GM03348 (cell line): ENCODE measurements at regions not wholly inside any gene's neighbourhood (a gene's known extent, or its start where the extent isn't known, plus 50 kb on each side); places are given as distances from the start of the nearest gene placed in this dataset.

Experiments used
- DNase-seq: peaks from one replicate; pipeline ENCODE4 v3.0.0; 2012; ENCODE audit warnings: low spot score

DNA sequence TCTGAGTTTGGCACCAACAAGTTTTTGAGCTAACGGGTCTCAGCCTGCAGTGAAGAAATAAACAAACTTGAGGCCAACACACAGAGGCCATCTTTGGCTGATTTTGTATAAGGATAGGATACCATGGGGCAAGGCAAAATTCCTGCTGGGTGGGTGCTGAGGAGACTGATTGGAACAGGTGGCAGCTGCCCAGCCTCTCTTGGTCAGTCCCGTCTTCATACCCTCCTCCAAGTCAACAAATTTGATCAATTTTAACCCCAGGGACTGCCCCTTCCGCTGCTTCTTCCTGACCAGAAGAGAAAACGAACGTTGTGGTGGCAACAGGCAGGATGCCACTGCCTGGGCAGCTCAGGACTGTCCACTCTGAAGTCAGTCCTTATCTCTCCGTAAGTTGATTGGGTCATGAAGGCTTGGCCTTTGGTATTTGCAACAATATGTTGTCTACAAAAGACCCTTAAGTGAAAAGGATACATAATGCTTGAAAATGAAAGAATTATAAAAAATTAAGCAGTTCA, 139.3 kb downstream of the SPP2 start:
- DNase-seq = no peak

DNA sequence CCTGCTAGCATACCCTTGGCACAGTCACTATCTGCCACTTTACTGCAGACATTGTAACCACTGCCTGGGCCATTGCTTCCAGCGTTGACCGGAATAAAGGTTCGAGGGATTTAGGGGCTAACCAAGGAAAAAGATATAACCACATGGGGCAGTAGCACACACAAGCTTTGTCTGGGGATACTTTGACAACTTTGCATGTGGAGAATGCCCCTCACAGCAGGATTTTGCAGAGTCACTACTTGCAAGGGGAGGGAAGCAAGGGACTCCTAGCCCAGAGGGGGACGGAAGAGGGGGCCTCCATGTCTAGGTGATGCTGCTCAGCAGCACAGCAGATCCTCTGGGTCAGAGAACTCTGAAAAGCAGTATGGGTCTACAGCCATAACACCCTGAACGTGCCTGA, 138.7 kb downstream of the SPP2 start:
- no peak for DNase-seq

DNA sequence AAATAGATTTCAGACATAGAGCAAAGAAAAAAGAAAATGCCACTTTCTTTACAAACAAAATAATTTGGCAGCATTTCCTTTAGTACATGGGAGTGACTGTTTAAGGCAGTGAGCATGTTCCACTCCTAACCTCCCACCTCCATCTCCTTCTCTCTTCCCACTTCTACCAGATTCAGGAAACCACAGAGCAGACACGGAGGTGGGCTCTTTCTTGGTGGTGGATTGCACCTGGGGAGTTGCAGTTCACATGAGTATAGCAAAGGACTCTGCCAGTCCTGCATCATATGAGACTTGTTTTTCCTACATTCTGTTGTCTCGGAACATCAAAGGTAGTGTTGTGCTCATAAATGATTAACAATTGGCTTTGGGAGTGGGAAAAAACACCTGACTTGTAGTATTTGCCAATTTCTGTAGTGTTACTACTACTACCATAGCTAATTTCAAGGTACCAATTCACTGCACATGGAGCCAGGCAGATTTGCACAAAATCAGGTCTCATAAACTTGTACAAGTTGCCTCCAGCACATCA, 137.2 kb downstream of the SPP2 start:
- DNase-seq = no peak

DNA sequence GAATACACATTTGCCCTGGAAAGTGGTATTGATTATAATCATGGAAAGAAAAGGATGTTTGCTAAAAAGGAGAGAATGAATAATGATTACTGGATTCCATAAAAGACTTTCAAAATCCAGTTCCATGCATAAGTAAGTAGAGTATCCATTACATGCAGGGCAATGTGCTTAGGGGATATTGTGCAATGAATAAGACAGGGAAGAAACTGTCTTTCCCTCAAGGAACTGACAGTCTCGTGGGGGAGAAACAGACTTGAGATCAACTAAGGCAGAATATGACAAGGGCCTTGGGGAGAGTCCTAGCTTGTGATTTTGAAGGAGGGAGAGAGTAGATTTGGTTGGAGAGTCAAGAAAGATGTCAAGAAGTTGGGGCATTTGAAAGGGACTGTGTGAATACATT, 130.6 kb downstream of the SPP2 start:
- DNase-seq = no peak

DNA sequence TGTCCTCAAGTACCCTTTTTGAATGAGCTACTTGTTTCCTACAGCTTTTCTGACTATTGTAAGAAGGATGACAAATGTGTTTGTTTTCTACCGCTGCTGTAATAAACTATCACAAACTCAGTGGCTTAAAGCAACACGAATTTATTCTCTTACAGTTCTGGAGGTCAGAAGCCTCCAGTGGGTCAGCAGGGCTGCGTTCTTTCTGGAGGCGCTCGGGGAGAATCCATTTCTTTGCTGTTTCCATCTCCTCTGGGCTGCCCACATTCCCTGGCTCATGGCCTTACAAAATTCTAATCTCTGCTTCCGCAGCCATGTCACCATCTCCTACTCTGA, 128.5 kb downstream of the SPP2 start:
- DNase-seq = no peak

DNA sequence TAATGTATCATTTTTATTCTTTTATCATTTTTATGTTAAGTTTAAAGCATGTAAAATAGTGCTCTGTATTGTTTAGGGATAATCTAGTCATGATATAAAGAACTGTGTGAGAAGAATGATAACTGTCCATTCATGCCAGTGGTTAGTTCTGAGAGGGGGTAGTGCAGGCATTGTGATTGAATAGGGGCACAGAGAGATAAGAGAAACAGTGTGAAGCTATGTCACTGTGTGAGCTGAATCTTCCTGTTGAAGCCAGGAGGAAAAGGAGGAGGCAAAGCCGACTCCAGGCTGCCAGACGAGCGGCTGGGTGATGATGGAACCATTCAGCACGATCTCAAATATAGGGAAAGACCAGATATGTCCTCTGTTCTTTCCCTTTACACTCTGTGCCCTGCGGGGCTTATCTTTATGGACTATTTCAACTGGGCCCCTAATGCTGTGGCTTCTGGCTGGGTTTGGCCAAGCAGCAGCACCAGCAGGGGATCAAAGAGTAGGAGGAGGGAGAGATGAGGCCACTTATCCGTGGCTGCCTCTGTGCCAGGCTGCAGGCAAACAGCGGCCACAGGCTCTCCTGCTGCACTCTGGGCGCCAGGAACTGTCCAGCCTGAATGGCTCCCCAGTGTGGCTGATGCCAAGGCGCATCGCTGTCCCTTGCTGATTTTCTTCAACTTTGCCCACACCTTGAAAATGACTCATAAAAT, 128.0 kb downstream of the SPP2 start:
- no peak for DNase-seq

DNA sequence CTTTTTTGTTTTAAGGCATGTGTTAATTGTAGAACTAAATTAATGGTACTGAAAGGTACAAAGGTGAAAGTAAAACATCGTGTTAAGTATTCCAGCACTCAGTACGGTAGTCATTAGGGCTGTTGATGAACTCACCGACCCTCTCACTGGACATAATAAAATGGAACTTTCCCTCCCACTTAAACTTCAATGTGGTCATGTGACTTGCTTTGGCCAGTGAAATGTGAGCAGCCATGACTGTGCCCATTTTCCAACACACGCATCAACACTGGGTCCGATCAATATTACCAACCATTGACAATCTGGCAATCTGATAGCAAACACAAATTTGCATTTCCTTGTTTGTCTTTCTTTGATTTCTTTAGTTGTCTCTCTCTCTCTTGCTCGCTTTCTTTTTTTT, 125.1 kb downstream of the SPP2 start:
- DNase-seq = no peak

DNA sequence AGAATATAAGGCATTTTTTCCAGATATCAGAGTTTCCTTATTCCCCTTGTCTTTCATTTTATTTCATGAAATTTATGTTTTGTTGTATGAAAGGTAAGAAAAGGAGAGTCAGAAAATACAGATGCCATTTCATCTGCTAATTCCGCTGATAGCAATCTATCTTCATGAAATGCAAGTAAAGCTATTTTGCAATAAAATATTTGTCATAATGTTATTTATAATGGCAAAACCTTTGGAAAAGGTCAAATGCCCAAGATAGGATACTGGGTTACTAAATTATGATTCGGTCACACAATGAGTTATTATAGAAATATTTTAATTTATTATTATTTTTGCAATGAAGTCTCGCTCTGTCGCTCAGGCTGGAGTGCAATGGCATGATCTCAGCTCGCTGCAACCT, 124.2 kb downstream of the SPP2 start:
- DNase-seq = no peak

DNA sequence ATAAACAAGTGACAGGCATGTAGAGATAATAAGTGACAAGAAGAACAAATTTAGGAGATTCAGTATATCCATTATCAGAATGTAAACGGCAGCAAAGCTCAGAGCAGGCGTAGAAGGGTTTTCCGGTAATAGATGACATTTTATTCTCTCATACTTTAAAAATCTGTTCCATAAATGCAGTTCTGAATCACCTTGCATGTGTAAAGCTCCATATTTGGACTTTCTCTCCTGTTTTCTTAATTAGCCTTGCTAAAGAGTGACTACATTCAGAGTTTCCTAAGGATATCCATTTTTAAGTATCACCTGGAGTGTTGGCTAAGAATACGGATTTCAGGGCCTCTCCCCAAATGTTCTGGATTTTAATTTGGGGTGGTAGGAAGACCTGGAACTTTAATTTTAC, 122.0 kb downstream of the SPP2 start:
- DNase-seq = no peak

DNA sequence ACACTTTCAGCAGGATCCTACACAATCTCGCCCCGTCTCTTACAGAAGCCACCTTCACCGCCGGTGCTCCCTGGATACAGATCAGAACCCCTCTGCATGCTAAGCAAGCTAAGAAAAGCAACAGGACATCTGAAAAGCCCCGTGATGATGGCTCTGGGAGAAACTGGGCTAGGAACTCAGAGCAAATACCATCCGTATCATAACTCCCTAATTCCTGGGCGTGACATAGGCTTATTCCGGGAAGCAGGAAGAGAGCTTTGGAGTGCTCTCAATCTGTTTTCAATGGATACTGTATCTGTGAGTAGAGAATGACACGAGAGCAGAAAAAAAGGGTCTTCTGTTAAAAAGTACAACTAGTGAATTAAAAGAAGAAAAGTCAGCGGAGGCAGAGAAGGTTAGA, 121.6 kb downstream of the SPP2 start:
- no peak for DNase-seq

DNA sequence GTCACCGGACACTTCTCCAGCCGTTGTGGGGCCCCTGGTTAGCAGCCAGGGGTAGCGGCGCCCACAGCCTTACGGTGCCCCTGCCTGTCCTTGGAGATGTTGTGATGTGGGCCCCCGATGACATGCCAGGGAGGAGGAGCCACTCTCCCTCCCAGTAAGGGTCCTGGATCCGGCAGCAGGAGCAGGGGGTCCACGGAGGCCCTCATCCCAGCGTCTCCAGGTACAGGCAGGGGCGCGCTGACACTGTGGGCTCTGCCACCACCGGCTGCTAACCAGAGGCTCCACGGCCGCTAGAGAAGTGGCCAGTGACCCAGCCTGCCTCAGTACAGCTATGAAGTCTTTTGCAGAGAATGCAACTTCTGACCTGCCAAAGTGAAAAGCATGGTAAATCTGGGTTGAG, 121.2 kb downstream of the SPP2 start:
- no peak for DNase-seq

DNA sequence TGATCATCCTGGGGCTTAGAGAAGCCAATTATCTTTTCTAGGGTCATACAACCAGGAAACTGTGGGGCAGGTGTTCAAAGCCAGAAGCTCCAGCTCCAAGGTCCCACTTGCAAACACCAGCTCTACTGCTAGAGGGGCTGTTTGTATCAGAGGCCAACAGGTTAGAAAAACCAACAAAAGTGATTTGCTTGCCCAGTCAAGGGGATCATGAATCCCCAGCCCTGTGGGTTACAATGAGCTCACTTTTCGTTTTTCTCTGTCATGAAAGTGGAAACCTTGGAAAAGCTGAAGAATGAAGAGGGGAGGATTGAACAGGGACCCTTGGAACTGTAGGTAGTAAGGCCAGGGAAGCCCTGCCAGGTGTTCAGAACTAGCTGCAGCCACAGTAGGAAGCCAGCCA, 119.2 kb downstream of the SPP2 start:
- DNase-seq = no peak

DNA sequence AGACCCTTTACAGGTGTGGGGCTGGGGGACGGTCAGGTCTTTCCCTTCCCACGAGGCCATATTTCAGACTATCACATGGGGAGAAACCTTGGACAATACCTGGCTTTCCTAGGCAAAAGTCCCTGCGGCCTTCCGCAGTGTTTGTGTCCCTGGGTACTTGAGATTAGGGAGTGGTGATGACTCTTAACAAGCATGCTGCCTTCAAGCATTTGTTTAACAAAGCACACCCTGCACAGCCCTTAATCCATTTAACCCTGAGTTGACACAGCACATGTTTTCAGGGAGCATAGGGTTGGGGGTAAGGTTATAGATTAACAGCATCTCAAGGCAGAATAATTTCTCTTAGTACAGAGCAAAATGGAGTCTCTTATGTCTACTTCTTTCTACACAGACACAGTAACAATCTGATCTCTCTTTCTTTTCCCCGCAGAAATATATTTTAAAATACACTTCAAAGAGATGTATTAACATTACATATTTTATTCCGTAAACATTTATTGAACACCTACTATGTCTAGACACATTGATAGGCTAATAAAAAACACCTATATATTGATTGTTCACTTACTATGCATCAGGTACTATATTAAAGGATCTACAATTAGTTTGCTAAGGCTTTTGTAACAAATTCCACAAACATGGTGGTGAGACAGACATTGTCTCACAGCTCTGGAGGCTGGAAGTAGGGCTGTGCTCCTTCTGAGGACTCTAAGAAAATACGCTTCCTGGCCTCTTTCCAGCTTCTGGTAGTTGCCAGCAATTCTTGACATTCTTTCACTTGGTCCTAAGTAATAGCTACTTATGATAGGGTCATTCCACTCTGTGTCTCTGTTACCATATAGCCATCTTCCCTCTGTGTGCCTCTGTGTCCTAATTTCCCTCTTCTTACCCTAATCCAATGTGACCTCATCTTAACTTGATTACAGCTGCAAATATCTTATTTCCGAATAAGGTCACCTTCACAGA, 118.4 kb downstream of the SPP2 start:
- DNase-seq = peak; percentile 51

DNA sequence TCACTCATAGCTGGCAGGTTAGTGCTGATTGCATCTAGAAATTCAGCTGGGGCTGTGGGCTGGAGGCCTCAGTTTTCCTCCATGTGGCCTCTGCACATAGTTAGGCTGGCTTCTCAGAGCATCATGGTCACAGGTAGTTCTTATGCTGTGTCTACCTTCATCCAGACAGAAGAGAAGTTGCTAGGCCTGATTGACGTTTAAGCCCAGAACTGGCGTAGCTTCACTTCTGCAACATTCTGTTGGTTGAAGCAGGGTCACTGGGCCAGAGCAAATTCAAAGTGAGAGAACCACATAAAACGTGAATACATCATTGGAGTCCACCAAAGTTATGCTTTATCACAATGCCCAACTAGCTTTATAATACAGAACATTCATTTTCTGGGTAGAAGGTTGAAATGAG, 116.0 kb downstream of the SPP2 start:
- DNase-seq = no peak

DNA sequence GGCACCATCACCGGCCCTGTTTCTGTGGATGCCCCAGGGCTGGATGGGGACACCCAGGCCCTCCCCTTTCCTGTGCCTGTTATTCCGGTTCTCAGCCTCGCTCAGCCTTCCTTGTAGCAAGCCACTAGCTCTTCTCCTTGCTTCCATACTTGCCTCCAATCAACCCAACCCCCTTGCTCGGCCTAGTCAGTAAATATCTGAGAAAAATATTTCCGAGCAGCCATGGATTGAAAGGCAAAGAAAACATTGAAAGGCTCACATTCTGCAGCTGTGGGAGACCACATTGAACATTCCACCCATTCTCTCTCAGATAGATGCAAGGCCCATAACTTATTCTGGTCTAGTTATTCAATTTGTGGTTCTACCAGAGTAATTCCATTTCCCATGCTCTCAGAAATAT, 114.9 kb downstream of the SPP2 start:
- DNase-seq = peak; percentile 60

DNA sequence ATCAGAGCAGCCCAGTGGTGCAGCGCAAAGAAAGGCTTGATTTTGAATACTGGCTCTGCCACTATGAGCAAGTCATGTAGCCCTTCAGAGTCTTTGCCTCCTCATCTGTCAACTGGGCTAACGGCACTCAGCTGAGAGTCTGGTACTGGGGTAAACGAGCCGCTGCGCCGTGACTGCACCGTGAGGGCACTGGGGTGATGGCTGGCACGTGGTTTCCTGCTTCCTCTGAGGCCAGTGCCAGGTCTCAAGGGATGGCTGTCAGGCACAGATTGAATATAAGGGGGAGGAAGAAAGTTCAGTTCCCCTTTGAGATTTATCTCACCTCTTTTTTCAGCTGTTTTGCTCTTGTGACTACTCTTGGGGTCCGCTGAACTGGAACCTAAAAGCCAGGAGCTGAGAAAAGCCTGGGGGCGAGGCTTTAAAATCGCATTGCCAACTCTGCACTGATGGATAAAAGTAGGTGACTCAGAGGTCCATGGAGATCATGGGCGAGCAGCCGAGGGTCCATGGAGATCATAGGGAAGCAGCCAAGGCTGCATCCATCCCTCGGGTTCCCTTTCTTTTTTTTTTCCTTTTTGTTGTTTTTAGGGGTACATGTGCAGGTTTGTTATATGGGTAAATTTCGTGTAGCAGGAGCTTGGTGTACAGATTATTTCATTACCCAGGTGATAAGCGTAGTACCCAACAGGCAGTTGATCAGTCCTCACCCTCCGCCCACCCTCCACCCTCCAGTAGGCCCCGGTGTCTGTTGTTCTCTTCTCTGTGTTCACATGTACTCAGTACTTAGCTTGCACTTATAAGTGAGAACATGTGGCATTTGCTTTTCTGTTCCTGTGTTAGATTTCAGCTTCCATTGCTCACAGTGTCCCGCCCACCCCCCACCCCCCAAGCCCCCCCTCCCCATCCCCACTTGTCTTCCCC, 114.3 kb downstream of the SPP2 start:
- no peak for DNase-seq

DNA sequence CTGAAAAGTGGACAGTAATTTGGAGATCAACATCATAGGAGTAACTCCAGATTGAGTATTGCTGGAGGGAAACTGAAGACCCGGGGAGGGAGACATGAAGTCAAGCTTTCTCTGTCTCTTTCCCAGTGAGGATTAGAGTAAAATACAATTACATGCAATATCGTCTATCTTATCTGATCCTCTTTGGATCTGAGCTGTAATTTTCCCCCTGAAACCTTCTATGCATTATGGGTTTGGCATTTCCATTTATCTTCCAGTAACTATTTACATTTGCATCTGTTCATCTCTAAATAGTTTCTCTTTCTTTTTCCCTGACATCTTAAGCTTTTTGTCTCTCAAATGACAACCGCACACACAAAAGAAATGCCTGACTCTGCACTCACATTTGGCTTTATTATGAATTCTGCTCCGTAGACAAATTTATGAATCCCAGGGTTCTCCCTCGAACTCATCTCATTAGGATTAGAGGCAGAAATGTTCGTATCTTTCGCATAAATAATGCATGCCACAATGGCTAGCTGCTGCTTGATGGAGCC, 113.1 kb downstream of the SPP2 start:
- no peak for DNase-seq

DNA sequence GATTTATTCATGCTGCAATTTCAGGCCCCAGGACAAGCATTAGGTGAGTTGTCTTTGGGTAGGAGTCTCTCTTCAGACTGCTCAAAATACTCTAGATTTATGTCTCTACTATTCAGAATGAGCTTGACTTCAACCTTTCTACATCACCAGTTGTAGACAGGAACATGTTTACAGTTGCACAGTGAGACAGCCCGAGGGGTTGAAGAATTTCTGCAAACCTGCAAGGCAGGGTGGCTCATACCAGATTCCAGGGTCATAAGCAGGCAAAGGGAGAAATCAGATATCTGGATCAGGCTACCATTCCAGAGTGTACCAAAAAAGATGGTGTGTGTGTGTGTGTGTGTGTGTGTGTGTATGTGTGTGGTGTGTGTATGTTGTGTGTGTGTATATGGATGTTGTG, 112.4 kb downstream of the SPP2 start:
- DNase-seq = no peak

DNA sequence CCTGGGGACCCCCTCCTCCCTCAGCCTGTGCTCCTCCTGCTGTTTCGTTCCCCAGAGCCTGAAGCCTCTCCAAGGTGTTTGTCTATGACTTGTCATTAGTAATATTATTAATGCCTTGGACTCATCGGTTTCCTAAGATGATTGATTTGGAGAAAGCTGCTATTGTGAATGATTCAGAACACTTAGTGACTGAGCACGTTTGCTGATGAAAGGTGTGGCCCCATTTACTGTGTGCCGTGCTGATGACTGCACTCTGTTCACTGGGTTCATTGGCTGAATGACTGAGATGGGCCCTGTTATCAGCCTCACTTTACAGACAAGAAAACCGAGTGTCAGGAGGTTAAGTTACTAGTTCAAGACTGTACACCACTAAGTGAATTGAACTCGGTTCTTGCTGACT, 111.4 kb downstream of the SPP2 start:
- DNase-seq = no peak

DNA sequence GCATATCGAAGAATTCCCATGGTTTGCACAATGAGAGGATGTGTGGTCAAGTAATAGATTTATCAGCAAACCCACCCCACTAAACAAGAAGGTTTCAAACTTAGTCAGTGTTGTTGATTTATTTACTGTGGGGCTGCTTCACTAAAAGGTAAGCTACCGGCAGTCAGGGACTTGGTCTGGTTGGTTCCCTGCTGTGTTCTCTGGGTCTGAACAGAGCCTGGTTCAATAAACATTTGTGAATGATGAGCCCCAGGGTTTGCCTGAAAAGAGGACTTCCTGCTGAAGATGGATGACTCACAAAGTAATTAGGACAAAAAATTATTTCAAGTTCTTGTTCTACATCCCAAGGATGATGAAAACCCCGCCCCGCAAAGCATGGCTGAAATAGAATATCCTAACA, 108.3 kb downstream of the SPP2 start:
- DNase-seq = peak; percentile 18

DNA sequence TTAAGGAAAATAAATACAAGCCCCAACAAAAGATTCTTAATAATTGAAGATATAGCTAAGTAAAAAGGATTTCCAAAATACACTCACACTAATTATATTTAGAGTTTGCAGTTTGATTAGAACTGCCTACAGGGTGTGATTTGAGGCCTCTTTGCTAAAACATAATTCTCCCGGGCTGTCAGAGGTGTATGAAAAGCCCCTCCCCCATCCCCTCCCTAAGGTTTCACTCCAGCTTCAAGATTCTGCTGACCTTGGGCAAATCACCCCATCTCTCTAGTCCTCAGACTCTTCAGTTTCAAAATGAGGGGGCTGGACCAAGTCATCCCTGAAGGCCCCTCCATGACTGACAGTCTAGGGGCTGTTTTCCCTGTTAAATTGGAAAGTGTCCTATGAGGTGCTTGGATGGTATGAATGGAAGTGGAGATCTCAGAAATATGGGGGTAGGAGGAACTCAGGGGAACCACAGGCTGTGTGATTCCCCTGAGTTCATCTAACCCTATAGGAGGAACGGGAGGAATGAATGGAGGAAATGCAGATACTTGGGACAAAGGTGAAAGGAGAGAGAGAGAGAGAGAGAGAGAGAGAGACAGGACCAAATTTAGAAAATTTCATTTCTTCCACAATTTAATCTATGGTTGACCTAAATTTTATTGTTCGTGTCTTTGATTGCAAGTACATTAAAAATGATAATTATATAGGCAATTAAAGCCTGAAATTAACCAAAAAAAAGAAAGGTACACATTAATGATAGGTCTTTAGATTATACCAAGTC, 107.5 kb downstream of the SPP2 start:
- no peak for DNase-seq
